BE2C (cell line): ENCODE measurements at regions not wholly inside any gene's neighbourhood (a gene's known extent, or its start where the extent isn't known, plus 50 kb on each side); places are given as distances from the start of the nearest gene placed in this dataset.
"Not testable (repeated sequence)": the region's sequence is repeated elsewhere in the genome, so short reads cannot be mapped to it uniquely, and the experiment has no call there.

Experiments used
- DNase-seq: peaks from one replicate; pipeline ENCODE4 v3.0.0-alpha.2; 2020
- H3K27me3 ChIP-seq: fragments of 250-450 bp; sonication (Bioruptor Pico); 2 replicates; pipeline ENCODE4 v1.5.1; 2020; ENCODE audit warnings: mild to moderate bottlenecking
- H3K36me3 ChIP-seq: fragments of 250-450 bp; sonication (Bioruptor Pico); 2 replicates; pipeline ENCODE4 v1.5.1; 2020; ENCODE audit warnings: mild to moderate bottlenecking
- H3K4me1 ChIP-seq: fragments of 250-450 bp; sonication (Bioruptor Pico); 2 replicates; pipeline ENCODE4 v1.5.1; 2020
- H3K4me3 ChIP-seq: 2 replicates; pipeline ENCODE4 v1.5.1; 2011; ENCODE audit warnings: low read depth, low read length
- H3K9me3 ChIP-seq: fragments of 250-450 bp; sonication (Bioruptor Pico); 2 replicates; pipeline ENCODE4 v1.5.1; 2020
- CTCF ChIP-seq: IDR thresholded peaks from 2 replicates; pipeline ENCODE4 v1.5.1; 2012; ENCODE audit warnings: mild to moderate bottlenecking, low read depth, low read length

- no peak for DNase-seq
- no peak for TF ChIP-seq CTCF
- no peaks in the 10 kb centered on the region for H3K9me3 ChIP-seq
Observed at GRCh38 chr20:30612344-30612743, 645.1 kb upstream of the DEFB115 start.

GRCh38 chr20:30621346-30621745 lies 636.1 kb upstream of the DEFB115 start:
- H3K4me3 ChIP-seq, DNase-seq, H3K36me3 ChIP-seq, H3K27me3 ChIP-seq, H3K4me1 ChIP-seq, H3K9me3 ChIP-seq: not testable (repeated sequence)

More at GRCh38 chr20:30612344-30612743, 645.1 kb upstream of the DEFB115 start:
- no peaks in the 10 kb centered on the region for H3K27me3 ChIP-seq
- H3K36me3 ChIP-seq, result no peaks in the 10 kb centered on the region
- H3K4me1 ChIP-seq, result no peaks in the 10 kb centered on the region
- no peak overlapping the region for H3K4me3 ChIP-seq

GRCh38 chr20:30624310-30624709 lies 633.2 kb upstream of the DEFB115 start:
- H3K9me3 ChIP-seq, H3K27me3 ChIP-seq, H3K36me3 ChIP-seq, DNase-seq, H3K4me1 ChIP-seq, H3K4me3 ChIP-seq: not testable (repeated sequence)

- H3K27me3 ChIP-seq, H3K4me1 ChIP-seq, H3K36me3 ChIP-seq, DNase-seq, H3K4me3 ChIP-seq, H3K9me3 ChIP-seq: not testable (repeated sequence)
Observed at GRCh38 chr20:30629376-30629775, 628.1 kb upstream of the DEFB115 start.

- no peak for TF ChIP-seq CTCF
- no peaks in the 10 kb centered on the region for H3K36me3 ChIP-seq
- H3K9me3 ChIP-seq, result no peaks in the 10 kb centered on the region
- H3K4me1 ChIP-seq, result no peaks in the 10 kb centered on the region
- no peak for DNase-seq
- H3K4me3 ChIP-seq, result no peak overlapping the region
- H3K27me3 ChIP-seq, result no peaks in the 10 kb centered on the region
Observed at GRCh38 chr20:30630761-30631160, 626.7 kb upstream of the DEFB115 start.

- H3K27me3 ChIP-seq, H3K36me3 ChIP-seq, H3K4me1 ChIP-seq, H3K4me3 ChIP-seq, H3K9me3 ChIP-seq, DNase-seq: not testable (repeated sequence)
Observed at GRCh38 chr20:30631261-30631789, 626.1 kb upstream of the DEFB115 start.

- not testable (repeated sequence) for H3K27me3 ChIP-seq, H3K36me3 ChIP-seq, H3K9me3 ChIP-seq
Observed at GRCh38 chr20:30632773-30633172, 624.7 kb upstream of the DEFB115 start.

GRCh38 chr20:30641522-30641921 lies 615.9 kb upstream of the DEFB115 start:
- not testable (repeated sequence) for H3K4me1 ChIP-seq, H3K9me3 ChIP-seq, H3K36me3 ChIP-seq, DNase-seq, H3K4me3 ChIP-seq, H3K27me3 ChIP-seq

More at GRCh38 chr20:30632773-30633172, 624.7 kb upstream of the DEFB115 start:
- DNase-seq, H3K4me3 ChIP-seq, H3K4me1 ChIP-seq: not testable (repeated sequence)

- H3K4me3 ChIP-seq, H3K4me1 ChIP-seq, H3K36me3 ChIP-seq, DNase-seq, H3K9me3 ChIP-seq, H3K27me3 ChIP-seq: not testable (repeated sequence)
Observed at GRCh38 chr20:30660982-30661381, 596.5 kb upstream of the DEFB115 start.

GRCh38 chr20:30668418-30668817 lies 589.0 kb upstream of the DEFB115 start:
- not testable (repeated sequence) for H3K9me3 ChIP-seq, DNase-seq, H3K36me3 ChIP-seq, H3K4me3 ChIP-seq, H3K27me3 ChIP-seq, H3K4me1 ChIP-seq

- not testable (repeated sequence) for H3K9me3 ChIP-seq, H3K27me3 ChIP-seq, DNase-seq, H3K4me1 ChIP-seq, H3K4me3 ChIP-seq, H3K36me3 ChIP-seq
Observed at GRCh38 chr20:30669330-30670029, 588.0 kb upstream of the DEFB115 start.

- H3K9me3 ChIP-seq, H3K36me3 ChIP-seq: not testable (repeated sequence)
Observed at GRCh38 chr20:30671120-30671519, 586.3 kb upstream of the DEFB115 start.

GRCh38 chr20:30675988-30676564 lies 581.4 kb upstream of the DEFB115 start:
- not testable (repeated sequence) for H3K36me3 ChIP-seq, DNase-seq

More at GRCh38 chr20:30671120-30671519, 586.3 kb upstream of the DEFB115 start:
- not testable (repeated sequence) for DNase-seq, H3K4me3 ChIP-seq, H3K27me3 ChIP-seq, H3K4me1 ChIP-seq

GRCh38 chr20:30682236-30682635 lies 575.2 kb upstream of the DEFB115 start:
- not testable (repeated sequence) for H3K4me3 ChIP-seq, H3K9me3 ChIP-seq

More at GRCh38 chr20:30675988-30676564, 581.4 kb upstream of the DEFB115 start:
- not testable (repeated sequence) for H3K4me1 ChIP-seq, H3K27me3 ChIP-seq, H3K9me3 ChIP-seq, H3K4me3 ChIP-seq

More at GRCh38 chr20:30682236-30682635, 575.2 kb upstream of the DEFB115 start:
- DNase-seq, H3K27me3 ChIP-seq, H3K4me1 ChIP-seq, H3K36me3 ChIP-seq: not testable (repeated sequence)
